Esophagus squamous epithelium (tissue), 4 donors: ENCODE measurements at regions not wholly inside any gene's neighbourhood (a gene's known extent, or its start where the extent isn't known, plus 50 kb on each side); places are given as distances from the start of the nearest gene placed in this dataset.

ENCODE experiments used
- CTCF ChIP-seq, 6 experiments: fragments of 450-650 bp in 4 of 6; fragments of 200-600 bp in 2 of 6; sonication (generic) in 2 of 6; IDR thresholded peaks; one replicate each; pipeline ENCODE4 v1.5.1; 2016 to 2019; ENCODE audit warnings: antibody characterized with exemption in 6 of 6, mild to moderate bottlenecking in 4 of 6, moderate library complexity in 4 of 6
- POLR2A ChIP-seq, 4 donors: fragments of 450-650 bp; IDR thresholded peaks; one replicate each; pipeline ENCODE4 v1.6.1; 2017; ENCODE audit warnings: antibody characterized with exemption in 4 of 4, mild to moderate bottlenecking in 4 of 4, moderate library complexity in 3 of 4

GRCh38 chr16:66189951-66190350 is 176.5 kb upstream of the CDH5 start:
- TF ChIP-seq CTCF (IDR thresholded peaks at IDR 0.05) (no peak), POLR2A (IDR thresholded peaks at IDR 0.05) (no peak)
